ENCODE measurements at regions not wholly inside any gene's neighbourhood (a gene's known extent, or its start where the extent isn't known, plus 50 kb on each side); places are given as distances from the start of the nearest gene placed in this dataset.

GRCh38 chr9:14441115-14441514 is 127.2 kb upstream of the NFIB start:
- H3K4me3 ChIP-seq, result no peak overlapping the region
- WGBS, 2 donors, result 80 to 81% methylated on average over 8 of the region's 8 CpGs

GRCh38 chr9:14440062-14440461 is 126.1 kb upstream of the NFIB start:
- intact Hi-C loops (cut with DNase I), result no loop called here
- Histone ChIP-seq H3K27ac (no peak overlapping the region), H3K9me3 (no peaks in the 10 kb centered on the region), H3K36me3 (no peaks in the 10 kb centered on the region), H3K4me3 (no peak overlapping the region), H3K27me3 (no peaks in the 10 kb centered on the region), H3K4me1 (no peaks in the 10 kb centered on the region)
- 76 to 88% methylated on average over 4 of the region's 4 CpGs for WGBS, 2 donors
- no peak for DNase-seq
- TF ChIP-seq, protein P1, sequence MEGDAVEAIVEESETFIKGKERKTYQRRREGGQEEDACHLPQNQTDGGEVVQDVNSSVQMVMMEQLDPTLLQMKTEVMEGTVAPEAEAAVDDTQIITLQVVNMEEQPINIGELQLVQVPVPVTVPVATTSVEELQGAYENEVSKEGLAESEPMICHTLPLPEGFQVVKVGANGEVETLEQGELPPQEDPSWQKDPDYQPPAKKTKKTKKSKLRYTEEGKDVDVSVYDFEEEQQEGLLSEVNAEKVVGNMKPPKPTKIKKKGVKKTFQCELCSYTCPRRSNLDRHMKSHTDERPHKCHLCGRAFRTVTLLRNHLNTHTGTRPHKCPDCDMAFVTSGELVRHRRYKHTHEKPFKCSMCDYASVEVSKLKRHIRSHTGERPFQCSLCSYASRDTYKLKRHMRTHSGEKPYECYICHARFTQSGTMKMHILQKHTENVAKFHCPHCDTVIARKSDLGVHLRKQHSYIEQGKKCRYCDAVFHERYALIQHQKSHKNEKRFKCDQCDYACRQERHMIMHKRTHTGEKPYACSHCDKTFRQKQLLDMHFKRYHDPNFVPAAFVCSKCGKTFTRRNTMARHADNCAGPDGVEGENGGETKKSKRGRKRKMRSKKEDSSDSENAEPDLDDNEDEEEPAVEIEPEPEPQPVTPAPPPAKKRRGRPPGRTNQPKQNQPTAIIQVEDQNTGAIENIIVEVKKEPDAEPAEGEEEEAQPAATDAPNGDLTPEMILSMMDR (IDR thresholded peaks at IDR 0.05), result no peak
- TF ChIP-seq EP300 (IDR thresholded peaks at IDR 0.05), result no peak
- no peak for TF ChIP-seq POLR2A (IDR thresholded peaks at IDR 0.05)
- no peak for TF ChIP-seq POLR2AphosphoS5 (IDR thresholded peaks at IDR 0.05)

More at GRCh38 chr9:14441115-14441514, 127.2 kb upstream of the NFIB start:
- no peaks in the 10 kb centered on the region for H3K27me3 ChIP-seq
- H3K36me3 ChIP-seq, result no peaks in the 10 kb centered on the region
- H3K4me1 ChIP-seq, result no peaks in the 10 kb centered on the region
- no peak for DNase-seq
- H3K27ac ChIP-seq, result no peak overlapping the region
- no peak for TF ChIP-seq EP300 (IDR thresholded peaks at IDR 0.05)
- TF ChIP-seq POLR2AphosphoS5 (IDR thresholded peaks at IDR 0.05), result no peak
- TF ChIP-seq, protein P1 (IDR thresholded peaks at IDR 0.05), result no peak
- H3K9me3 ChIP-seq, result no peaks in the 10 kb centered on the region
- intact Hi-C loops (cut with DNase I), result no loop called here

GRCh38 chr9:14439555-14439954 is 125.6 kb upstream of the NFIB start:
- H3K4me1 ChIP-seq, result no peaks in the 10 kb centered on the region
- no peak for TF ChIP-seq POLR2AphosphoS5 (IDR thresholded peaks at IDR 0.05)
- TF ChIP-seq, protein P1 (IDR thresholded peaks at IDR 0.05), result no peak
- TF ChIP-seq POLR2A (IDR thresholded peaks at IDR 0.05), result no peak
- TF ChIP-seq EP300 (IDR thresholded peaks at IDR 0.05), result no peak
- intact Hi-C loops (cut with DNase I), result loop anchor here (10.0 kb wide), 1 partner anchor 1225 kb away; no protein-coding TSS in a partner anchor
- no peaks in the 10 kb centered on the region for H3K27me3 ChIP-seq
- 71 to 88% methylated on average over 6 of the region's 6 CpGs for WGBS, 2 donors
- no peaks in the 10 kb centered on the region for H3K9me3 ChIP-seq
- H3K36me3 ChIP-seq, result no peaks in the 10 kb centered on the region
- H3K27ac ChIP-seq, result no peak overlapping the region
- no peak for DNase-seq
- H3K4me3 ChIP-seq, result no peak overlapping the region

GRCh38 chr9:14438232-14439021 is 124.5 kb upstream of the NFIB start:
- intact Hi-C loops (cut with DNase I), result loop anchor here (10.0 kb wide), 1 partner anchor 1224 kb away; no protein-coding TSS in a partner anchor
- Histone ChIP-seq H3K36me3 (no peaks in the 10 kb centered on the region), H3K27me3 (no peaks in the 10 kb centered on the region), H3K4me3 (no peak overlapping the region), H3K27ac (no peak overlapping the region), H3K4me1 (peaks cover 0 to 6% (median 2%) of the 10 kb centered on the region in 4 donors), H3K9me3 (no peaks in the 10 kb centered on the region)
- no peak for DNase-seq
- TF ChIP-seq POLR2AphosphoS5 (IDR thresholded peaks at IDR 0.05) (no peak), POLR2A (IDR thresholded peaks at IDR 0.05) (no peak), EP300 (IDR thresholded peaks at IDR 0.05) (no peak)
- TF ChIP-seq, protein P1 (IDR thresholded peaks at IDR 0.05), result no peak
- 76 to 77% methylated on average over 17 of the region's 17 CpGs for WGBS, 2 donors
